ENCODE measurements at regions not wholly inside any gene's neighbourhood (a gene's known extent, or its start where the extent isn't known, plus 50 kb on each side); places are given as distances from the start of the nearest gene placed in this dataset.
"Not testable (repeated sequence)": the region's sequence is repeated elsewhere in the genome, so short reads cannot be mapped to it uniquely, and the experiment has no call there.

DNA sequence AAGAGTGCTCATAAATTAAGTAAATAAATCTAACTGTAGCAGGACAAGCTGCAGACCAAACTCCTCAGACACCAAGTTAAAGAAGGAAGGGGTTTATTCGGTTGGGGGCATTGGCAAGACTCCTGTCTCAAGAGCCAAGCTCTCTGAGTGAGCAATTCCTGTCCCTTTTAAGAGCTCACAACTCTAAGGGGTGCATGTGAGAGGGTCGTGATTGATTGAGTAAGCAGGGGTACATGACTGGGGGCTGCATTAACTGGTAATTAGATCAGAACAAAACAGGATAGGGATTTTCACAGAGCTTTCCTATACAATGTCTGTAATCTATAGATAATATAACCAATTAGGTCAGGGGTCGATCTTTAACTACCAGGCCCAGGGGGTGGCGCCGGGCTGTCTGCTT lies 318.1 kb upstream of the TECRL start:
- Histone ChIP-seq H3K27ac (ENCODE audit: low read depth, low read length) (peak overlapping the region; percentile 13; the same call in 1 of the 2 replicates), H2BK20ac (ENCODE audit: low read length) (peak overlapping the region; percentile 91; the same call in 1 of the 2 replicates), H2AFZ (ENCODE audit: low read length) (0 out of 2 replicates have a peak overlapping the region, but pooled peaks have one; percentile 17), H3K18ac (ENCODE audit: extremely low read depth, low read length) (peak overlapping the region; percentile 39; the same call in 1 of the 2 replicates), H2BK120ac (replicated peaks; ENCODE audit: low read depth, low read length) (peak overlapping the region; percentile 89), H4K91ac (replicated peaks; ENCODE audit: insufficient read length, low read length) (peak overlapping the region; percentile 31), H3K9me3 (ENCODE audit: insufficient read depth in 2 of 2, low read depth in 1 of 2, low read length in 1 of 2) (peaks cover 9 to 11% of the 10 kb centered on the region in 2 experiments; a peak in 3 of 4 replicates), H2BK5ac (ENCODE audit: low read depth, low read length) (peak overlapping the region; percentile 67; the same call in 1 of the 2 replicates), H4K5ac (ENCODE audit: insufficient read length, low read depth, low read length) (peak overlapping the region; percentile 18)
- FAIRE-seq; H3K14ac ChIP-seq (ENCODE audit: insufficient read length); H3K4me3 ChIP-seq (ENCODE audit: extremely low read depth in 1 of 4, insufficient read depth in 2 of 4, low read depth in 3 of 4, low read length in 4 of 4); H4K8ac ChIP-seq (ENCODE audit: extremely low read depth, insufficient read depth, low read length); H3K4me2 ChIP-seq (ENCODE audit: insufficient read depth in 1 of 2, low read depth in 2 of 2, low read length in 2 of 2); H3K56ac ChIP-seq (replicated peaks; ENCODE audit: insufficient read length, low read depth, low read length); H4K20me1 ChIP-seq (replicated peaks in 1 of 2; ENCODE audit: control insufficient read depth in 1 of 2, insufficient read depth in 2 of 2, low read length in 2 of 2); H3K23ac ChIP-seq (ENCODE audit: insufficient read length); H3K79me1 ChIP-seq (ENCODE audit: low read depth, low read length); H3K79me2 ChIP-seq (ENCODE audit: control insufficient read depth in 1 of 2, insufficient read depth in 2 of 2, low read length in 2 of 2); H2BK12ac ChIP-seq (ENCODE audit: low read depth, low read length); H3K4ac ChIP-seq (replicated peaks; ENCODE audit: insufficient read length, low read depth, low read length); H3K36me3 ChIP-seq (ENCODE audit: control insufficient read depth in 2 of 4, insufficient read depth in 4 of 4, low read length in 3 of 4); H3K23me2 ChIP-seq (ENCODE audit: low read depth, low read length); H2BK15ac ChIP-seq (ENCODE audit: low read length); H3K4me1 ChIP-seq (replicated peaks in 1 of 4; ENCODE audit: control insufficient read depth in 3 of 4, insufficient read depth in 4 of 4, low read length in 3 of 4); H3K27me3 ChIP-seq (replicated peaks in 1 of 4; ENCODE audit: control insufficient read depth in 3 of 4, extremely low read depth in 1 of 4, insufficient read depth in 3 of 4, low read length in 3 of 4); H3K9ac ChIP-seq (replicated peaks in 1 of 4; ENCODE audit: extremely low read depth in 1 of 4, low read depth in 3 of 4, low read length in 3 of 4); H2AK5ac ChIP-seq (ENCODE audit: low read depth, low read length): not testable (repeated sequence)
- WGBS, 2 experiments (ENCODE audit: extremely low coverage in 1 of 2, insufficient coverage in 1 of 2, insufficient read length in 1 of 2, insufficient replicate concordance in 2 of 2, low coverage in 1 of 2, low lambda C conversion rate in 2 of 2, missing lambda C conversion rate in 1 of 2), result 49% methylated on average over 5 of the region's 5 CpGs; no CpG with 5 or more reads in 1 of the 2 experiments
- DNase-seq (ENCODE audit: low read depth in 1 of 2, low spot score in 2 of 2), result peak in 1 of 2 experiments; percentile 41
- ChIA-PET POLR2A (ENCODE audit: partially characterized antibody) (interaction anchor here (0.8 to 1.8 kb wide), 6 partner anchors 8 to 18 kb away, joined by 3 to 9 read pairs (median 4); no protein-coding TSS in a partner anchor), CTCF (ENCODE audit: partially characterized antibody) (interaction anchor here (1.0 to 1.4 kb wide), 3 partner anchors 10 to 32 kb away, joined by 3 to 4 read pairs (median 3); no protein-coding TSS in a partner anchor)
